GM19397 (cell line): ENCODE measurements at regions not wholly inside any gene's neighbourhood (a gene's known extent, or its start where the extent isn't known, plus 50 kb on each side); places are given as distances from the start of the nearest gene placed in this dataset.

Experiments used
- ATAC-seq: cut with Tn5 transposase; IDR thresholded peaks from one replicate; pipeline ENCODE4 v1.9.1; 2021; ENCODE audit warnings: mild to moderate bottlenecking, moderate library complexity; ENCODE audit not compliant: unreplicated experiment

DNA sequence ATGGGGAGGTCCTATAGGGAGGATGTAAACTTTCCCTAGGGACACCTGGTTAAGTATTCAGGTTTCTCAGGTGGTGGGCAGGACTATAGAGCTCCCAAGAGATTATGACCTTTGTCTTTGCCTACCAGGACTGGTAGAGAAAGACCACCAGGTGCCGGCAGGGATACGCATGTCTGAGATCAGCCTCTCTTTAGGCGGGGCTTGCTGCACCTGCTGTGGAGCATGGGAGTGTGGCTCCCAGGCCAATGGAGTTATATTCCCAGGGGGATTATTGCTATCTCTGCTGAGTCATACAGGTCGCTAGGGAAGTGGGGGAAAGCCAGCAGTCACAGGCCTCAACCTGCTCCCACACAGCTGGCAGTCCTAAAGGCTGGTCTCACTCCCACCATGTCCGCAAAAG, 280.5 kb upstream of the MMS22L start:
- ATAC-seq: no peak

DNA sequence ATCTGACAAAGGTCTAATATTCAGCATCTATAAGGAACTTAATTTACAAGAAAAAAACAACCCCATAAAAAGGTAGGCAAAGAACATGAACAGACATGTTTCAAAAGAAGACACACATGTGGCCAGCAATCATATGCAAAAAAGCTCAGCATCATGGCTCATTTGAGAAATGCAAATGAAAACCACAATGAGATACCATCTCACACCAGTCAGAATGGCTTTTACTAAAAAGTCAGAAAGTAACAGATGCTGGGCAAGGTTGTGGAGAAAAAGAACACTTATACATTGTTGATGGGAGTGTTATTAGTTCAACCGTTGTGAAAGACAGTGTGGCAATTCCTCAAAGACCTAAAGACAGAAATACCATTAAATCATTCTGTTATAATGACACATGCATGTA, 289.9 kb upstream of the MMS22L start:
- ATAC-seq: no peak

DNA sequence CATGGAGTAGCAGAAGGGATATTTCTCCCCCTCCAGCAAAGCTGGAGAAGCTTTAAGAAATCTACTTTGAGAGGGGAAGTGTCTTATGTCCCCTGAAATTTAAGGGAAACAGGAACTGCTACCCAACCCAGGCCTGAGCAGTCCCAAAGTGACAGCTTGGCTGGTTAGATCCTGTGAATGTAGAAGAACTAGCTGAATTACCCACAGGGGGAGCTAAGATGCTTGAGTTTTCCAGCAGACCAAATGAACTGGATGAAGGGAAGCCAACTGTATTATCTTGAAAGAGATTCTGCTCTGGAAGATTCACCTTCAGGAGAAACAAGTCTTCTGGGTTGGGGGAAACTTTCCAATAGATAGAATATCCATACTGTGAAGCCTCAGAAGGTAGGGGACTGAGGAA, 303.3 kb upstream of the MMS22L start:
- no peak for ATAC-seq

DNA sequence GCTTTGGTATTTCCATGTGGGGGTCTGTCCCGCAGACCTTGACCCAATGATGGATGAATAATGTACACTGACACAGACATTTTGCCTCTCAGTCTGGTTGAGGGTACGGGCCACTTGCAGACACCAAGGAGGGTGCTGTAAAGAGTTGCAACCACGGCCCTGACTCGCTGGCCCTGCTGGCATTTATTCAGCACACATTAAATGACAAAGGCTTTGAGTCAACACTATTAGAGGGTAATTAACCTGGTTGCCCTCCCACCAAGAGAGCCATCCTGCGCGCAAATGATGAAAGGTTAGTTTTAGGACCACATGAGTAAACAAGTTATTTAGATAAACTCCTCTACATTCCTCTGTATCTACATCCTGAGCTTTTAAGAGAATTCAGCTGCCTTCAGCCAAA, 308.9 kb upstream of the MMS22L start:
- no peak for ATAC-seq

DNA sequence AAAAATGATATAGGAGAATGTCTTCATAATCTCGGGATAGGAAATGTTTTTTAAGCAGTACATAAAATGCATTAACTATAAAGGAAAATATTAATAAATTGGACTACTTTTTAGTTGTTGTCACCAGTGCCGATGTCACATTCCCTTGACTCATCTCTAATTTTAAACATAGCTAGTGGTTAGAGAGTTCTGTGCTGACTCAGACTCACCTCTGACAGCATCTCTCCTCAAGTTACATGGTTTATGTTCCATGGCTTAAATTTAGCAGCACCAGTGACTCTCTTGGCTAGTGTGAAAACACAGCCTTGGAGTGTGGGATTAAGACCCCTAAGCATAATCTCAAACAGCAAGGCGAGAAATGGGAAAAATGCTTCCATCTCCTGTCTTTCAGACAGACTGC, 311.8 kb upstream of the MMS22L start:
- no peak for ATAC-seq

DNA sequence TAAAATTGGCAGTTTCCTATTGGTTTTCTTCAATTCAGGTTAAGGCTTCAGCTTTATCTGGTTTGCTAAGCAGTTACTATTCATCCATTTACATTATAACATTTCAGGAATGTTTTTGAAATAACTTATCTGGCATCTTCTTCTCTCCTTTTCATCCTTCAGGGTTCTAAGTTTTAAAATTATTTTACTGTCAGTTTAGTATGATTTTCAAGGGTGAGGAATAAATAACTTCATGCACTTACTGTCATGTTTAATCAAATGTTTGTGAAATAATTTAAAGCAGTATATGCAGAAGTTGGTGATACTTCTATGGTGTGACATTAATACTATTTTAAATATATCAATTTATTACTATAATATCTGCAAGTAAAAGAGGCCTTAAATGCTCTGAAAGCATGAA, 338.1 kb upstream of the MMS22L start:
- ATAC-seq: no peak

DNA sequence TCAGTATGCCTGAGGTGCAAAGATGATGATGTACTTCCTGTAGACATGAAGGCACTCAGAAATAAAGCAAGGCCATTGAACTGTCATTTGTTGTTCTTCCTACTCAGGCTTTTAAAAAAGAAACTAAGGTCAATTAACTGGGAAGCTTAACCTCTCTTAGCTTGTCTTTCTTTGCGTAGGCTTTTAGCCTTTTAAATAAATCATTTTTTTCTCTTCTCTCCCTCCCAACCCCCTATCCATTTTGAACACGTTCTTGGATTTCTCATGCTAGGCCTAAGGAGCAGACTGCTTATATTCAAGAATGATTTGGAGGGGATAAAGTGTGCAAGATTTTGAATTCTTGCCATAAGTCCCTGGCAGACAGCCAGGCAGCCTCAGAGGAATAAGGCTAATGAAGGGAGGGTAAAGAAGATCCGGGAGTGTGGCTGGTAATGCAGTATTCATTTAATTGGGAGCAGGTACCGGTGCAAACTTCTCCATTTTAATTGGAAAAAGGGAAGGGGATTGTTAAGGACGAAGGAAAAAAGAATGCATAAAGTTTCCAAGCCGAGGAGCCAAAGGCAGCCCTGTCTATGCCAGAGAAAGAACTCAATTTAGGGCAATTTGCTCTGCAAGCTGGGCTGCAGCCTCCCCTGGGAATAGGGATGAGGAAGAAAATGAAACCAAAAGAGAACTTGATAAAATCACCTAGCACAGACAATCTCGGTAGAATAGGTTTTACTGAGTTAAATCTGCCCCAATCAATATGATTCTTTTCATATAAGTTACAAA, 343.8 kb upstream of the MMS22L start:
- ATAC-seq: no peak

DNA sequence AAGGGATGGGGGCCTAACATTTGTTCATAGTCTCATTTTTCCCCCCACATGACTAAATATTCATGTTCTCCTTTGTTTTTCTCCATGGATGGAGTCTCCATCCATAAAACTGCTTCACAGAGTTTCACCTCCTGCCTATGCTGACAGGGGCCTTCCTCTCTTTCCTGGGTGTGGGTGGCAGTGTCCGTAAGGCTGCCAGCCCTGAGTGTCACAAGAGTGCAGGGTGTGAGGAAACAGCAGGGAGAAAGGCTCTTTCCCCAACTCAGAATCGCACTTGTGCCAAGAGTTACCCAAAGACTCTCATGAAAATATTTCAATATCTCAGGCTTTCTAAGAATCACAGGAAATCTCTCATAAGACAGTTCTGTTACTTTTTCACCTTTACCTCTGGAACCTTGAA, 346.2 kb upstream of the MMS22L start:
- ATAC-seq: no peak

DNA sequence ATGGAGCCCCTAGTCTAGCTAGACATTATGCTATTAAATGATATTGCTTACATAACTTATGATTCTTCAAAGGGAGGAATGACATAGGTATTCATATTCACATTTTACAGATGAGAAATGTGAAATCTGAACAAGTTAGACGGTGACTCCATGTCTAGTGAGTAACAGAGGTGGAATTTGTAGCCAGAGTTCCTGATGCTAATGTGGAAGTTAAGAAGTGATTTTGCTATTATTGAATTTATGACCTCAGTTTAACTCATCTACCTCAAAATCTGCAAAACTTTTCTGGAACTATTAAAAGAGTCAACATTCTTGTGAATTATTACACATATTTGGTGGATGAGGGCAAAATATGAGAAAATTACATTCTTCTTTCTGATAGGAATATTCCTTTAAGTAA, 347.6 kb upstream of the MMS22L start:
- no peak for ATAC-seq

DNA sequence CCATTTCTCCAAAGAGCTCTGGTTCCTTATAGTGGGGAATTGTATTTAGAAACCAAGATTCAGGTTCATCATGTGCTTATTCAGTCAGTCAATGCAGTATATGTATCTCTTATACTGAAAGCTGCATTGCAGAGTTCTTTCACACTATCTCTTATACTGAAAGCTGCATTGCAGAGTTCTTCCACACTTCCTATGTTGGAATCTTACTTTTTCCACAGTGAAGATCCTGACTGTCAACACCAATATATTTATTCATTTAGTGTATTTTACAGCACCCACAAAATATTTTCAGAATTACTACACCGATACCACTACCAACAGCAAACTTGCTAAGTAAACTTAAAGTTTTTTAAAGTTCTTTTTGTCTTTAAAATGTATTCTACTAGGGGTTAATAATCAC, 349.3 kb upstream of the MMS22L start:
- ATAC-seq: no peak

DNA sequence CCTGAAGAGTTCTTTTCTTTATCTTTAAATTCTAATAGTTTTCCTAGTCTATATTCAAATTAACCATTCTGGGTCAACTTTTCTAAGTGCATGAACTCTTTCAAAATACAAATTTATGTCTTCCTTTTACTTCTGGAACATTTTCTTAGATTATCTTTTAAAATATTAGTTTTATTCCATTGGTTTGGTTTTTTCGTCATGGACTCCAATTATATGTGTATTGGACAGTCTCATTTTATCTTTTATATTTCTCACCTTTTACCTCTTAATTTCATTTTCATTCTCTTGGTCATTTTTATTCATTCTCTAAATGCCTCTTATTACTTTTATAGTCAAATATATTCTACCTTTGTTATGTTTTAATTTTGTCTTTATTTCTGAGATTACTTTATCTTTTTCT, 356.7 kb upstream of the MMS22L start:
- no peak for ATAC-seq

DNA sequence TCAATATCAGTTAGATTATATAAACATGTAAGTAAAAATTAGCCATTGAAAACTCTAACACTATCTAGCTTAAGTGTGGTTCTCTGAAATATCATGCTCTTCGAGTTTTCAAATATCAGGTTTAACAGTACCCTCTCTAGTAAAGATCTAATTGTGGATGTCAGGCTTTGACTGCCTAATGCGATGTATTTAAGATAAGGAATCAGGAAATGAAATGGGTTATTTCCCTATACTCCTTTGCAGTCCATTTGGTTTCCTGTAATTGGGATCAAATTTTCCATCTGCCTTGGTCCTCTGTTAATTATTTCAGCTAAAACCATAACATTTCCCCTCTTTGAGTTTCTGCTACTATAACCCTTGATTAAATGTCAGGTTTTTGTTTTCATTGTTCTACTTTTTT, 361.3 kb upstream of the MMS22L start:
- no peak for ATAC-seq

DNA sequence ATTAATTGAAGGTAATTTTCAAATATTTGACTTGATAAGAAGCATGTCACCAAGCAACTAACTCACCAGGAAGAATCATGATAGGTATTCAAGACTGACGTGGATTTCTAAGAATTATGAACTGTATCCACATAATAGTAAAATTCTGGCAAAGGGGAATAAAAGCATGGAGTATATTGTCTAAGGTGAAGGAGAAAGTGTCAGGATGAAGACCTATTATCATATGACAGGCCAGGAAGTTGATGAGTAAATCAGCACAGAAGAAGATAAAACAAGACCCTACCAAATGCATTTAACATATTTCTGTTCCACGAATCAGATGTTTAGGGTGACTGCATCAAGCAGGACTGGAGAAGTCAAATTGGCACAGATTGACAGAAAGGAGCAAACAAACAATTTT, 362.7 kb upstream of the MMS22L start:
- no peak for ATAC-seq

DNA sequence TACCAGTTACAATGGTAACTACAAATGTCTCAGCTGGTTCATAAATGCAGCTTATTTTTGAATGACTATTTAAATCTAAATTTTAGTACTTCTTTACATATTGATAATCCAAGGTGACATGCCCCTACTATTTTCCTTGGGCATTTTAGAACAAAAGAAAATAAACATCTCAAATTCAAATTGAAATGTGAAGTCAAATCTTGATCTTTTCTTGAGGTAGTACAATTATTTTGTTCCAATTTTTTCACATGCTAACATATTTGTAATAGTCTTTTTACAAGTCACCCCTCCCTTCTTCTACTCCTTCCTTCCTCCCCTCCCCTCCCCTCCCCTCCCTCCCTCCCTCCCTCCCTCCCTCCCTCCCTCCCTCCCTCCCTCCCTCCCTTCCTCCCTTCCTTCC, 370.1 kb upstream of the MMS22L start:
- ATAC-seq: no peak

DNA sequence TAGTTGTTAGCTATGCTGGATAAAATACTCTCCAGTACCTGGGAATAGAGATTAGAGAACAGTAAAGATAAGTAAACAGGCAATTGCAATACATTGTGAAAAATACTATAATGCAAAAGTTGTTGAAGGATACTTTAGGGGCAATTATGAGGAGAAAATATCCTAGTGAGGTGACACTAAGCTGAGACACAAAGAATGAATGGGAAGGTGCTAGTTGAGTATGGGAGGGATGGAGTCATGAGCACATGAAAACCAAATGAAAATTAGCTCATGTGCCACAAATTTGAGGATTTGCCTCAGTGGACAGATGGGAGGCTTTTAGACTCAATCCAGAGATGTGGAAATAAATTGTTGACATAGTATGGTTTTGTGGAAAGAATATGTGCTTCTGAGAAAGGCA, 370.5 kb upstream of the MMS22L start:
- ATAC-seq: no peak

DNA sequence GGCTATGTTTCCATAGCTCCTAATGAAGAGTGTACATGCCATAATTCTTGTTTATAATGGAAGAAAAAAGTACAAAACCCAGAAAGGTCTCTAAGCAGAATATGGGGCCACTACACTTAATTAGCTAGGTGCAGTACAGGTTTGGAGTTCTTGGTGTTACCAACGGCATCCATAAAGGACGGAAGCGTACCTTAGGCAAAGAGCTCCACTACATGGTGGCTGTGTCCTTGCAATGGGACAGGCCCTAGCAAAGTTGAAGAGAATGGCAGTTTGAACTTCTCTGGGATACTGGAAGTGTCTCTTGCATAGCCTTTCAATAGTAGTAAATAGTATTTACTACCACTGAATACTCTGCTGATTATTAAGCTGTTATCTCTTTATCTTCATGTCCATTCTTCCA, 371.7 kb upstream of the MMS22L start:
- ATAC-seq: no peak

DNA sequence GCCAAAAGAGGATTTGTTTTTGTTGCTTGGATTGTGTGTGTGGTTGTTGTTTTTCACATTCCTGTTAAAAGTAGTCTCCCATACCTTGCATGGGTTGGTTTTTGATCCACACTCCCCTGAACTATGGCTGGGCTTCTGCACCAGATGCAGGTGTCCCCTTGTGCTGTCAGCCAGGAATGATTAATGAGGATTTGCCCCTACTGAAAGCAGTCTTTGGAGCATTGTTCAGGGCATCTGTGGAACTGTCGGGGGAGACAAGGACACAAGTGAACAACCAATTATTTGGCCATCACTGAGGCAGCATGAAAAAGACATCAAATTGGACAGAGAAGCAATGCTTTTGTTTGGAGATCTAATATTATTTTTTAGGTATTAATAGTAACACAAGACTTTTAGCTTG, 373.2 kb upstream of the MMS22L start:
- no peak for ATAC-seq

DNA sequence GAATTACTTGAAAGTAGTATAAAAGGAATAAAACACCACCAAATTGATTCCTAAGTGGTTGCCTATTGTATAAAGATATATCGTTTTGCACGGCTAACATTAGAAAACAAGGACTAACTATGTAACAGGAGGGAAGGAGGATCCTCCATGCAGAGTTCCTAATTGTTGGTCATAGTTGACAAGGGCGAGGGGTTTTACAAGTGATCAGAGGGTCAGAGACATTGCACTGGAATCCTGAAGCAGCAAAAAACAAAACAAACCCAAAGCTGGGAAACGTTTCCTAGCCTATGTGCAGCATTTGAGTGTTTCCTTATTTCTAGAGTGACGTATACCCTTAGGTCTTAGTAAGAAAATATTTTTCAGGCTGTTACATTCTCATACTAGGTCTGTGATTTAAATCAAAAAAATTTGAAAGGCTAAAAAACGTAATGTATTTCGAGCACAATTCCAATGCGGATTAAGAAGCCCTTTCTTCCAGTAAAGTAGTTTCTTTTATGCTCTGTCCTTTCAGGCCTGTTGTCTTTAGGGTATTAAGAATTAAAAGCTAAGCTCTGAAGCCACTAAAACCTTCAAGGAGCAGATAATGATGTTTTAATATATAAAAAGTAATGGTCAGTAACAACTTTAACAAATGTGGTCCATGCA, 373.8 kb upstream of the MMS22L start:
- no peak for ATAC-seq

DNA sequence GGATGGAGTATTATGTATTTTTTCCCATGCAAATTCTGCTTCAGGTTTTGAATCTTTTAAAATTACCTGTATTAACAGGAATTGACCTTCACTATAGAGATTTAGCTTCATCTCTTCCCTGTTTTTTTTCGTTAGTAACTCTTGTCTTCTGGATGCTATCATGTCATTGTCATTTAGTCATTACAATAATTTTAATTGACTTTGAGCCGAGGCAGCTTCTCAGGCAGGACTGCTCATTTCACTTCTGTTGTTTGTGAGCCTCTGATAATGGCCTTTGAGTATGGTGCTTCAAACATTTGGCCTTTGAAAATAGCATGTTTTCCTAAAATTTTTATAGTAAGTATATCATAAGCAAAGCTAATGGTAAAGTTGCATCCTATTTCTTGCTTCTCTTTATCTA, 375.1 kb upstream of the MMS22L start:
- ATAC-seq: no peak

DNA sequence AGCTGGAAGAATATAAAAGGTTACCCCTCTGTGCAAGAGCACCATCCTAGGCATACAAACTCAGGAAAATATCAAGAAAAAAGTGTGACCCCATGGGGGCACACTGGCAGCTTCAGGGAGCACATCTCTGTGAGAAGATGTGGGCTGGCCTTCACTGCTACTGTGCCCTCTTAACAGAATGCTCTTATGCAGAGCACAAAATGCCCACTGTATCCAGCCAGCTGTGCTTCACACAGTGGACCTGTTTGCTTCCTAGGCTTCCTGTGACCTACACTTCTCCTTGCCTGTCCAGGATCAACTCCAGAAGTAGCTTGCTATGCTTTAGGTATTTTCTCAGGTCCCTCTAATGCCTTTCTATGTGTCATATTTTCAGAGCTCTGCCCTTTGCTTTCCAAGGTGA, 380.2 kb upstream of the MMS22L start:
- no peak for ATAC-seq

DNA sequence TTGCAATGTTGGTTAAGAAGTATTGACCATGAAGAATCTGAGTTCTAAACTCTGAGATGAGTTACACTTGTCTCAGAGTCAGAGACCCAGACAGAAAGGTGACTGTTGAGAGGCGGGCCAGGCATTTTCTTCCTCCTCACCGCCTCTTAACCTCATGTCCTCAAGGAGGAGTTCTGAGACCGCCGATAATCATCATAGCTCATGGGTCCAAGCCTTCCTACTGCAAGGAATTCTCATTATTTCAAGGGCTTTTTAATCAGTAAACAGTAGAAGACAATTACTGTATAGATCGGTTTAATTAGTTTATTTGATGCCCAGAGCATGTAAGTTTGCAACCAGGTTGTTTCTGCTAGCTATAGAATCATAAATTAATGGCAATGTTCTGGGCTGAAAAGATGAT, 382.4 kb upstream of the MMS22L start:
- ATAC-seq: no peak

DNA sequence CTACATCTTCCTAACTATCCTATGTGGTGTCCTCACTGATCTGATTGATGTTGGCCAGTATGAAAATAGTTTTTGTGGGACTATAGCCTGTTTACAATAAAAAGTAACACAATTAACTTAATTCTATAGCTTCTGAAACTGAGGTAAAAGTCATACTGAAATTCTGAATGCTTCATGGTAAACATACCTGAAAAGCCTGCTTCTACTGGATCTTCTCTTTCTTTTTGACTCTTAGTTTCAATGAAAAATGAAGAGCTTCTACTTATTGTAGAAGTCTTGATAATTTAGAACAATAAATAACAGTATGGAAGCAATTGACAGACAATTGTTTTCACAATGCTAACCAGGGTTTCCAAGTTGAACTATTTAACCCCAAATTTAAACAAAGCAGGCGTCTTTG, 383.9 kb upstream of the MMS22L start:
- ATAC-seq: no peak

DNA sequence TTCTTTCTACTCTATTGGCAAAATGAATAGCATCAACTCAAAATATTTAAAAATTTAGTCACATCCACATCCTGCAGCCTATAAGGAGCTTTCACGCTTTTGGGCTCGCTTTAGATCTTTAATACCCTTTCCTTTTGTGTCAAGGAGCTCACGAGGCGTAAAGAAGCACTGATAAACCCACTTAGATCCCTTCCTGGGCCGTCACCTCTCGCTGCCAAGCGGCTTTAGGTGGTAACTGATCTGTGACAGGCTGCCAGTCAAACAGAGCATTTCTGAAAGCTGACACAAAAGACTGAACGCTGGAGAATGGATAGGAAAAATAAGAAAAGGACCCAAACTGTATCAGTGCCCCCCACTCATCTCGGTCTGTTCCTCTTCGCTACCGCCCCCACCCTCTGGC, 385.7 kb upstream of the MMS22L start:
- ATAC-seq: peak; percentile 46
